Muscle of arm (tissue), 1 donor: ENCODE measurements at regions not wholly inside any gene's neighbourhood (a gene's known extent, or its start where the extent isn't known, plus 50 kb on each side); places are given as distances from the start of the nearest gene placed in this dataset.

Experiments
- DNase-seq: peaks from one replicate; pipeline ENCODE4 v3.0.0-alpha.2; 2013

DNA sequence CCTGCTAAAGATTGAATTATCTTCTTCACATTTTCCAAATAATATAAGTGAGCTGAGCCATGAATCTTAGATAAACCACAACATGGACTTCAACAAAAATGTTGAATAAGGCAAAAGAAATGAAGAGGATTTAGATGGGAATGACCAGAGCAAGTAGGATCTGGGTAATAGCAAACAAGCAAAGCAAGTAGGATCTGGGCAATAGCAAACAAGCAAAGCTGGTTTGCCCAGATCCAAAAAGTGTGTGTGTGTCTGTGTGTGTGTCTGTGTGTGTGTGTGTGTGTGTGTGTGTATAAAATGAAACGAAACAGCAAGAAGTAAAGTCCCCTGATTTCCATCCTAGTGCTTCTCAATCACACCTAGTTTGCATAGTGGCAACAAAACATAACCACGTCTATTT is 549.1 kb downstream of the RERGL start:
- DNase-seq, result no peak

GRCh38 chr12:17528394-17528793 is 561.6 kb downstream of the RERGL start:
- no peak for DNase-seq

DNA sequence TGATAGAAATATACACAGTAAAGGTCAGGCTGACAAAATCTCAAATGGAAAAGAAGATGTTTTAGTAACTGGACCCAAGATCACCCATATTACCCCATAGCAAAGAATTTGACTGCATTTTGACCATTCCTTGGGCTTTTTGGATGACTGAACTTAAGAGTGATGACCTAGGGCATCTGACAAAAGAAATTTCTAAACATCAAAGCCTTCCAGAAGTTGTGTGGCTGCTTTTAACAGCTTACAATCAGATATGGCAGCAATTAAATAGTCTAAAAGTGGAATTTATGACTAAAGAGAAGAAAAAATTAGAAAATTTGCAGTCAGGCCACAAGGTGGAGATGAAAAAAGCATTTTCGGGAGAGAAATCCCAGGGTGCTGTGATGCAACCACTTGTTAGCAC is 563.0 kb downstream of the RERGL start:
- DNase-seq, result no peak

DNA sequence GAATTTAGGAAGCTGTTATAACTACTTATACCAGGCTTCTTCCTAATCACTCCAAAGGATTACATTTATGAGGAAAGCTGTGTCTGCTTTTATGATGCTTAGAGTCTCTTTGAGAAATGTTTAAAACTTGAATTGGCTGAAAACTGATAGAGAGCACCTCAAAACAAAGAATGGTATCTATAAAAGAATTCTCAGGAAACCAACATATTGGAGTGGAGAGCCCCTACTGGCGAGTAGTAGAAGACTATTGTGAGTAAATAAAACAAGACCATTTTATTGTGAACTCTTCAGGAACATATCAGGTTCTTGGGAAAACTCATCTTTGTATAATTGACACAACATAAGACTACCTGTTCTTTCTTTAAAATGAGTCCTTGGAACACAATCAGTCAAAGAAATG is 578.6 kb downstream of the RERGL start:
- DNase-seq, result no peak

DNA sequence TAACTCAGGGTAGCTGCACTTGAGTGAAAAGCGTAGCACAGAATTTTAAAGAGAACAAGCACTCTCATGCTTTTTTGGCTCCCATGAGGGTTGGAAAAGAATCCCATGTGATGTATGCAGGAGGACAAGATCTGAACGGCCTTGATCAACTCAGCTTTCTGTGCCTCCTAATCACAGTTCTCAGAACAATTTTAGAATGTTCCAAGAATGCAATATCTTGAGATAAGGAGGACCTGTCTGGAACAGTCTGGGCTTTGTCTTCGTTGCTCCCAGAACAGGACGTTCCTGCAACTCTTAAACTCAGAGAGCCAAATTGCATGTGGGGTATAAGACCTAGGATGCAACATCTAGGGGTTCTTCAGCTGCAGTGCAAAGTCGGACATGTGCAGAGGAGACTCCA is 582.7 kb downstream of the RERGL start:
- no peak for DNase-seq

DNA sequence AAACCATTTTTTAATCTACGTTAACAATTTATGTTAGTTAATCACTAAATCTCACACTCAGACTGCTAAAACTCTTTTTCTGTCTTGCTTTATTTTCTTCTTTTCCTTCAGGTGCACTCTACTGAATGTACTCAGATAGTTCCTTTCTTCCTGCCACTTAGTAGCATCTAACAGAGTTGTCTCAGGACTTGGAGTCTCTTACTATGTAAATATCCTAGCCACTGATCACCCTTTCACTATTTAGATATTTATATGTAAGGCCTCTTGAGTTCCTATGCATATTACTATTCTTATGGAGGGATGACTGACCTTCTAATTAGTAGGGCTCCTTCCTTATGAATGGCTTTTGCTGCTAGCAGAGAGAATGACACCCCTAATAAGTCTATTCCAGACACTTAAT is 586.3 kb downstream of the RERGL start:
- no peak for DNase-seq

- no peak for DNase-seq
These were observed 600.5 kb downstream of the RERGL start for GRCh38 chr12:17489452-17489851.

DNA sequence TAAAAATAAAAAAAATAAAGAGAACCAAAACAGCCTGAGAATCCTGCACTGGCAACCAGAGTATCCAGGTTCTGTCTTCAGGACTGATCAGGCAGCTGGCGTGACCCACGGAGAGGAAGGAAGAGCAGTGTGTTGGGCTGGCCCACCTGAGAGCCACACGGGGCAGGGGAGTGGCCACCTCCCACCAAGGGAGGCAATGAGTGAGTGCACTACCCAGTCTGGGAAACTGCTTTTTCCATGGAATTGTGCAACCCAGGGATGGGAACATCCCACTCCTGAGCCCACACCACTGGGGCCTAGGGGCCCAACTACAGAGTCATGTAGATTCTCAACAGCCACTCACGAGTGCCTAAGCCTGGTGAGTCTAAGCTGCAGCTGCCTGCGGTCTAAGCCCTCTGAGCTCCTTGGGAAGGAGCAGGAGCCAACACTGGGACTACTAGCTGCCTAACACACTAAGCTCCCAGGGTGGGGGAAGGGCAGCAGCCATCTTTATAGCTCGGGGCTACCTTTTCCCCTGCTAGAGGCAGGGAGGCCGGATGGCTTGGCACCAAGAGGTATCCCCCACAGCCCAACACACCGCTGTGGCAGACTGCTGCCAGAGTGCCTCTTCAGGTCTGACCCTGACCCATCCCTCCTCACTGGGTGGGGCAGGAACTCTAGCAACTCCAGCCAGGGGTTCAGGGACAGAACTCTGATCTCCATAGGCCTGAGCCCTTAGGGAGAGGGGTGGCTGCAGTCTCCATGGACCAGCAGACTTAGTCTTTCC is 610.9 kb downstream of the RERGL start:
- no peak for DNase-seq

DNA sequence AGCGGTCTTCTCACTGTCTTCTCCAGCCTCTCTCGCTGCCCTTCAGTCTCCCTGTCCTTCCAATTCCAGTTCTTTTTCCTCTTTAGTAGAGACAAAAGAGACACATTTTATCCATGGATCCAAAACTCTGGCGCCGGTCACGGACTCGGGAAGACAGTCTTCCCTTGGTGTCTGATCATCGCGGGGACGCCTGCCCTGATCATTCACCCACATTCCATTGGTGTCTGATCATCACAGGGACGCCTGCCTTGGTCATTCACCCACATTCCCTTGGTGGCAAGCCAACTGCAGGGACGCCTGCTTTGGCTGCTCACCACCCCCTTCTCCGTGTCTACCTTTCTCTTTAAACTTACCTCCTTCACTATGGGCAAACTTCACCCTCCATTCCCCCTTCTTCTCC is 619.5 kb downstream of the RERGL start:
- DNase-seq, result no peak

GRCh38 chr12:17459214-17459613 is 630.8 kb downstream of the RERGL start:
- no peak for DNase-seq

GRCh38 chr12:17456486-17456885 is 633.5 kb downstream of the RERGL start:
- DNase-seq, result no peak

DNA sequence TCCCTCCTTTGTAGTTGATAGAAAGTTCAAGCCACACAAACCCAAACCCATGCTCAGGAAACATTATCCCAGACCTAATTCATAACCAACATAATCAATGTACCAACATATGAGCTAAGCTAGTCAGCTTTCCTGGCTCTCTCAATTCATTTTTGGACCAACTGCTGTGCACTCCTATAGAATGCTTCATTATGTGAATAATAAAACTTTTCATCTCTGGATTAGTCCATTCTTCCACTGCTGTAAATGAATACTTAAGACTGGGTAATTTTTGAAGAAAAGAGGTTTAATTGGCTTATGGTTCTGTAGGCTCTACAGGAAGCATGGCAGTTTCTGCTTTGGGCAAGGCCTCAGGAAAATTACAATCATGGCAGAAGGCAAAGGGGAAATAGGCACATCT is 651.9 kb downstream of the RERGL start:
- DNase-seq, result no peak

DNA sequence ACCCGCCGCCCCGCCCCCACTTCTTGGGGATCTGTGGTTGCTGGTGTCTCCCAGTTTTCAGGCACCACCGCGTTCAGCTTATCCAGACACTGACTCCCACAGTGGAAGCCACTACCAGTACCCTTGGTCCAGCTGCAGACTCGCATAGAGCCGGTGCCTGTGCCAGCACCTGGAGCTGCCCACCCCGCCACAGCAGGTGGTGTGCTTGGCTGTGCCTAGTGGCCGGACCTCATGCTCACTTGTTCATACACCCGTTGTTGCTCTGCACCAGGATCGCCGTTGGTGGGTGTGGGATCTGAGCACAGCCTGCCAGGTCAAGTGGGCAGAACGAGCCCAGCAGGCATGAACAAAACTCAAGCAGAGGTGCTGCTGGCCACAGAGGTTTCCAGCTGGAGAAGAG is 673.2 kb downstream of the RERGL start:
- no peak for DNase-seq

DNA sequence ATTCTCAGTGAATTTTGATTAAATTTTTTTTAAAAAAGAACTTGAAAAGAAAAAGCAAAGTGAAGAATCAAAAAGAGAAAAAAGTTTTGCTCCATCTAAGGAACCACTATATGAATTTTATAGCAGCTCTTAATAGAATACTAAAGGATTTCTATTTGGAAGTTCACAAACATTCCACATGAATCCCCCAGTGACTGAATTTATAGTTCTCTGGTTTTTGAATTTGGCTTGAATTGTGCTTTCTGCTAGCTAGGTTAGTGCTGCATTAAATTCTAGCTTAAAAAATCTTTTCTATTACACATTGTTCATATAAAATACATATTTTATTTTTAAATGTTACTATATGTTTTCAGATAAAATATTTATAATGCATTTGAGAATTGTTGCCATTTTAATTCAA is 675.4 kb downstream of the RERGL start:
- DNase-seq, result peak; percentile 6

DNA sequence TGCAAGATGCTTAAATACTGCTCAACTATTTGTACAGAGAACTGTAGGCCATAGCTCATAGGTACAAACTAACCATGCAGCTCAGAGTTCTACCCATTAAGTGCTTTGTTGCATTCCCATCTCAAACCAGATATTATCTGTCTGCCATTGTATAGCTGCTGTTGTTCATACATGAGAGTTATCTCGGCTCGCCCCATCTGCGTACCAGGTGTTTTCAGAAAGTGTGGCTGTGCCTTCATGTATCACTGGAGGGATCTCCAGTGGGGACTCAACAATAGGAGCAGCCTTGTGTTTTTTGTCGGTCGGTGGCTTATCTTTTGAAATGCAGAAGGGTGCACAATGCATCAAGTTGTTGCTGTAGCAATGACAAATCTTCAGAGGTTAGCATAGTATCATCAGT is 678.3 kb downstream of the RERGL start:
- no peak for DNase-seq

- no peak for DNase-seq
These were observed 701.3 kb downstream of the RERGL start for GRCh38 chr12:17388679-17389078.

GRCh38 chr12:17383321-17383720 is 706.7 kb downstream of the RERGL start:
- no peak for DNase-seq

DNA sequence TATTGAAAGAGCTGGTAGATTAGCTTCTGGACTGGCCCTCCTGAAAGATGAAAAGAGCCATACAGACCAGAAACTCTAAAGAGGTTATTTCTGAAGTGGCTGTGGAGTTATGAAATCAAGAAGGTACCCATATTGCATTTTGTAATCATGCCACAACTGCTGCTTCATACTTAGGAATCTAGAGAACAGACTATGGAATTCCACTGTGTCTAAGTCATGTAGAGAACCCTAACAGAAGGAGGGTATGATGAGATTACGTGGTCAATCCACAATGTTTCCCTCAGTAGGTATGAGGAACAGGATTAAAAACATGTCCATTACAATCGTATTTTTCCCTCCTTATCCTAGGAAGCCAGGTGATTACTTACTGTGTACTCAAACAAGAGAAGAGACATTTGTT is 708.8 kb downstream of the RERGL start:
- DNase-seq, result no peak

GRCh38 chr12:17372508-17372907 is 717.5 kb downstream of the RERGL start:
- no peak for DNase-seq

DNA sequence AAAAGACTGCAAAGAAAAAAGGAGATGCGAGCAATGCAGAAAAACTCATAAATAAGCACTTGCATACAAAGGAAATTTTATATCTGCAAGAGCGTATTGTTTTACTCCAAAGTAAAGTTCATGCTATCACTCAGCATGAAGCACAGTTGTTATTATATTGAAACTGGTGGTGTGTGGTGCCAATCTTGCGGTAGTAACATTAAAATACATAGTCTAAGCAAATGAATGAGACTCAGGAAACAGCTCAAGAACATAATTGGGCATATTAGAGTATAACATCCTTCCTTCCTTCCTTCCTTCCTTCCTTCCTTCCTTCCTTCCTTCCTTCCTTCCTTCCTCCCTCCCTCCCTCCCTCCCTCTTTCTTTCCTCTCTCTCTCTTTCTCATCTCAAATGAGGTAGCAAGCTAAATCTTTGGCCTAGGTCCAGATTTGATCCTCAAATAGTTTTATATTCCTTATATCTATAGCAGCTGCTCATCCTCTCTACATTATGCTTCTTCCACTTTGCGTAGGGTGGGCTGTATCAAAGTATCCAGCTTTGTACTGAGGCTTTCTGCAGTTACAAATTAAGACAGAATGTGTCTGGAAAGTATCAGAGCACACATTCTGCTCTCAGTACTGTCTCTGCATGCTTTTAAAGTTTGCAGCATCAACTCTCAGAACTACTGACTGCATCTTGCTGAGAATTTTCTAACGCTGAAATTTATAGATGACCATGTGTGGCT is 718.3 kb downstream of the RERGL start:
- no peak for DNase-seq

GRCh38 chr12:17370621-17371020 is 719.4 kb downstream of the RERGL start:
- no peak for DNase-seq

GRCh38 chr12:17369556-17369955 is 720.4 kb downstream of the RERGL start:
- DNase-seq, result no peak

- no peak for DNase-seq
These were observed 728.8 kb downstream of the RERGL start for GRCh38 chr12:17361224-17361623.

GRCh38 chr12:17358835-17359234 is 731.2 kb downstream of the RERGL start:
- no peak for DNase-seq
